Parathyroid adenoma (tissue), 2 donors: ENCODE measurements at regions not wholly inside any gene's neighbourhood (a gene's known extent, or its start where the extent isn't known, plus 50 kb on each side); places are given as distances from the start of the nearest gene placed in this dataset.

Experiments
- H2AFZ ChIP-seq: fragments of 300-600 bp; sonication (generic); one replicate; pipeline ENCODE4 v1.7.0; 2017; ENCODE audit warnings: antibody characterized with exemption, mild to moderate bottlenecking
- H3K27ac ChIP-seq: fragments of 300-600 bp; sonication (generic); one replicate; pipeline ENCODE4 v1.7.0; 2017
- H3K27me3 ChIP-seq: fragments of 300-600 bp; sonication (generic); one replicate; pipeline ENCODE4 v1.7.0; 2017; ENCODE audit warnings: low read length; ENCODE audit not compliant: control insufficient read depth, insufficient read depth
- H3K36me3 ChIP-seq: fragments of 300-600 bp; sonication (generic); one replicate; pipeline ENCODE4 v1.7.0; 2017; ENCODE audit warnings: low read length; ENCODE audit not compliant: control insufficient read depth, insufficient read depth
- H3K4me1 ChIP-seq: fragments of 300-600 bp; sonication (generic); one replicate; pipeline ENCODE4 v1.7.0; 2017; ENCODE audit warnings: control low read depth
- H3K4me2 ChIP-seq: fragments of 300-600 bp; sonication (generic); one replicate; pipeline ENCODE4 v1.7.0; 2017; ENCODE audit warnings: low read length
- H3K4me3 ChIP-seq: fragments of 300-600 bp; sonication (generic); one replicate; pipeline ENCODE4 v1.7.0; 2017; ENCODE audit warnings: low read depth, low read length
- H3K79me2 ChIP-seq: fragments of 300-600 bp; sonication (generic); one replicate; pipeline ENCODE4 v1.7.0; 2017; ENCODE audit warnings: control low read depth
- H3K9ac ChIP-seq: fragments of 300-600 bp; sonication (generic); one replicate; pipeline ENCODE4 v1.7.0; 2017; ENCODE audit warnings: mild to moderate bottlenecking
- H3K9me3 ChIP-seq: fragments of 300-600 bp; sonication (generic); one replicate; pipeline ENCODE4 v1.7.0; 2017; ENCODE audit warnings: low read length; ENCODE audit not compliant: control insufficient read depth
- CTCF ChIP-seq: fragments of 300-600 bp; sonication (generic); IDR thresholded peaks from one replicate; pipeline ENCODE4 v1.7.0; 2017; ENCODE audit warnings: antibody characterized with exemption, mild to moderate bottlenecking
- donor health status: primary hyperparathyroidism.

DNA sequence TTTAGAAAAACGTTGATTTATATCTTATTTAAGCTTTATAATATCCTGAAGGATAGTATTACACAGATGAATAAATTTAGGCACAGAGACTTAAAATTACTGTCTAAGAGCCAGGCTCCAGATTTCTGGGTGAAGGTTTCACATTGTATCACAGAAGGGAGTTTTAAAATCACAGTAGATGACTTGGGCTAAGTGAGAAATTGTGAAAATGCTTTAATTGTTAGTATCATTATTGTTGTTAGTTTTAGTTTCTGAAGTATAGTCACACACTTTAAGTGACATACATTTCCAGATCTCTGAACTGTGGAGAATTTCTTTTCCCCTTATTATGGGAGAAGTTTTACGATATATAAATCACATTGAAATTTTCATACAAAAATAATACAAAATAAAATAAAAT, 83.5 kb downstream of the NDUFS5 start:
- TF ChIP-seq CTCF, result no peak
- peaks cover 27% of the 10 kb centered on the region for H3K79me2 ChIP-seq
- H3K9me3 ChIP-seq, result no peaks in the 10 kb centered on the region
- no peak overlapping the region for H3K9ac ChIP-seq
- H3K27ac ChIP-seq, result no peak overlapping the region
- no peak overlapping the region for H3K4me3 ChIP-seq
- H3K27me3 ChIP-seq, result no peaks in the 10 kb centered on the region
- no peak overlapping the region for H2AFZ ChIP-seq
- no peak overlapping the region for H3K4me2 ChIP-seq
- H3K4me1 ChIP-seq, result peaks cover 12% of the 10 kb centered on the region
- no peaks in the 10 kb centered on the region for H3K36me3 ChIP-seq

GRCh38 chr1:39110325-39110851, 84.2 kb downstream of the NDUFS5 start:
- Histone ChIP-seq H3K4me3 (no peak overlapping the region), H3K4me1 (peaks cover 12% of the 10 kb centered on the region), H2AFZ (no peak overlapping the region), H3K4me2 (no peak overlapping the region), H3K9me3 (no peaks in the 10 kb centered on the region), H3K36me3 (no peaks in the 10 kb centered on the region), H3K27ac (no peak overlapping the region), H3K9ac (no peak overlapping the region), H3K27me3 (no peaks in the 10 kb centered on the region), H3K79me2 (peaks cover 30% of the 10 kb centered on the region)
- no peak for TF ChIP-seq CTCF

DNA sequence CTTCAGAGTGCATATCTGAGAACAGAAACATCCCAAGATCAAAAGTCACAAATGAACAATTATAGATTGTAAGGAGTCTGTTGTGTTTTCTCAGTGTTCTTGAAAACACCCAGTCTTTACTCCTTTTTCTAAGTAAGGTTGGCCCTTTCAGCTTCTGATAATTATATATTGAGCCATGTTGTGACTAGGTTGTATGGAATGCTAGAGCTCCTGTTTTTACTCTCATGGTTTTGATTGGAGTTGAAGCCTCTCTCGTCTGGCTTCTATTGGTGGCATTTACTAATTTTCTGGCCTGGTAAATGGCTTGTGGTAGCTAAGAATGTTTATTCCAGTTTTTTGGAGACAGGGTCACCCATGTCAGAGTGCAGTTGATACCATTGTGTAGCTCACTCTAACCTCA, 84.7 kb downstream of the NDUFS5 start:
- Histone ChIP-seq H3K4me3 (no peak overlapping the region), H3K36me3 (no peaks in the 10 kb centered on the region), H3K4me2 (no peak overlapping the region), H3K79me2 (peaks cover 35% of the 10 kb centered on the region), H3K27ac (no peak overlapping the region), H3K4me1 (peaks cover 12% of the 10 kb centered on the region), H3K9me3 (no peaks in the 10 kb centered on the region), H3K9ac (no peak overlapping the region), H3K27me3 (no peaks in the 10 kb centered on the region), H2AFZ (no peak overlapping the region)
- no peak for TF ChIP-seq CTCF

DNA sequence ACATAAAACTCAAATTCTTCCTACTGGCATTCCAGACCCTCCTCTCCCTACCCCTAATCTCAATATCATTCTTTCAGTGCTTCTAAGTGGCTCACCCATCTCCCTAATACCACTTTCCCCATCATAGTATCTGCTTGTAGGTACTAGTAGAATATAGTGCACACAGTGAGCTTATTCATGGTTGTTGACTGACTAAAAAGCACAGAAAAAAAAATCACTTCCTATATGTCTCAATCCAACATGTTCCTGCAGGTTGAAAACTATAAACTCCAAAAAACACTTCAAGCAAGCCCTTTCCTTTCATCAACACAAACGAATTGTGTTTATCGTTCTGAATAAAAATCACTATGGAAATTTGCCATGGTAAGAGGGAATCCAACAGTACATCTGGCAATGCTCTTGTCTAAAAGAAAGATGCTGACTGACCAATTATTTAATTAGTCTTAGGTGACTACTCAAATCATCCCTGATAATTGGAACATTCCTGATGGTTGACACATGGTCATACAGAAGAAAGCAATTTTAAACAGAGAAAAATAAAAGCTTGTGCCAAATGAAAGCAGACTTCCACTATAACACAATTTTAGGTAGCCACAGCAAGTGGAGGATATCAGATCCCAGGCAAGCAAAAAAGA, 87.1 kb downstream of the NDUFS5 start:
- no peak for TF ChIP-seq CTCF
- no peak overlapping the region for H3K27ac ChIP-seq
- no peak overlapping the region for H3K4me2 ChIP-seq
- H3K36me3 ChIP-seq, result no peaks in the 10 kb centered on the region
- H3K4me3 ChIP-seq, result no peak overlapping the region
- peaks cover 32% of the 10 kb centered on the region for H3K79me2 ChIP-seq
- H3K9me3 ChIP-seq, result no peaks in the 10 kb centered on the region
- no peak overlapping the region for H3K9ac ChIP-seq
- H3K4me1 ChIP-seq, result peaks cover 18% of the 10 kb centered on the region
- H2AFZ ChIP-seq, result no peak overlapping the region
- no peaks in the 10 kb centered on the region for H3K27me3 ChIP-seq
